ENCODE measurements at regions not wholly inside any gene's neighbourhood (a gene's known extent, or its start where the extent isn't known, plus 50 kb on each side); places are given as distances from the start of the nearest gene placed in this dataset.
"Not testable (repeated sequence)": the region's sequence is repeated elsewhere in the genome, so short reads cannot be mapped to it uniquely, and the experiment has no call there.

GRCh38 chr13:26883613-26884257 is 123.1 kb upstream of the GPR12 start:
- DNase-seq = no peak

GRCh38 chr13:26882731-26883130 is 122.1 kb upstream of the GPR12 start:
- no peak for DNase-seq

DNA sequence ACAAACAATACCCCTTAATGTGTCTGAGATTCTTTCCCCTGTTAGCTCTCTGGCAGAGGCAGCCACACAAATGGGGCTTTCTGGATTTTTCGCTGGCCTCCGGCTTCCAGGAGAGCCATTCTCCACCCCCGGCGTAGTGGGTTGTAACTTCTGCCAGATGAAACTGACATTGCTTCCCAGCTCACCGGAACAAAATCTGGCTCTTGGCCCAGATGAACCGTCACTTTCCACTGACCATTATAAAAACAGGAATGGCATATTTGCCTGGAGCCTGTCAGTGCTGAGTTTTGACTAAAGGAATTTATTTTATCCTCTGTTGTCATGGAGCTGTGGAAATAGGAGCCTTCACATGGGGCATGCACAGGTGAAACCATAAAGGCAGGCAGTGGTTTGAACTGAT is 120.6 kb upstream of the GPR12 start:
- no peak for DNase-seq

- no peak for DNase-seq
These were observed 120.1 kb upstream of the GPR12 start for GRCh38 chr13:26880735-26881134.

GRCh38 chr13:26878438-26878837 is 117.9 kb upstream of the GPR12 start:
- DNase-seq = no peak

DNA sequence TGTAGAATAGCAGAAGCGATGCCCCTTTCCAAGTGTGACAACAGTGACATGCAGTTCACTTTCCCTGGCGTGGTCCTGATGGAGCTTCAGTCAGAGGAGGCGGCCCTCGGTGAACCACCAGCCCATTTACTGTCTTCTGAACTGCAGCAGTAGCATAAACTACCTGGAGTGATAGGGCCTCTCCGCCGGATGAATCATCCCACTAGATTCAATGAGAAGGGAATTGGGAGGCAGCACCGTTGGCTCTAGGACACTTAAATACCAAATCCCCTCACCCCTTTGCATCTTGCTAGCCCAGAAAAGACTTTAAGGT is 112.8 kb upstream of the GPR12 start:
- no peak for DNase-seq

- DNase-seq = peak; percentile 72
These were observed 112.2 kb upstream of the GPR12 start for GRCh38 chr13:26872525-26873385.

DNA sequence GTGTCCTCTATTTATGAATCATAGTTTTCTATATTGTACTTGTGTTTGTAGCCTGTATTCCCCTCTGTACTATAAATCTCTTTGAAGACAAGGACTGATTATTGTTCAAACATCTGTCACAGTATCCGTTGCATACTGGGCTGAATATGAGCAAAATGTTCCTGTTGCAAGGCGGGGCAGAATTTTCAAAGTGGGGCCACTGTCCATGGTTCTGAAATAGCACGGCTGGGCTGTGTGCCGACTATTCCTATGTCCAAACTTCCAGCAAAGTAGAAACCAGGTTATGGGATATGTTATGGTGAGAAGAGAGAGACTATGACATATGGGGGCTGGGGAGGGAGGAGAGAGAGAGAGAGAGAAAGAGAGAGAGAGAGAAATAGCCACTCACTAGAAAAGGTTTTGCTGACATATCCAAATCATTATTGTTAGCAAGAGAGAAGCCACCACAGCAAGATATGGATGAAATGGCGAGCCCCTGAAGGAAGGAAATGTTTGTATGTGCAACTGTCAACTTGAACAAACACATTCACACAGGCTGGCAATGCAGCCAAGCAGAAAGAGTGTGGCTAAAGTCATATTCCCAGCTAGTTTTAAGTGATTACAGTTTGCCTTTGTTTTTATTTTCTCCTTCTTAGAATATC is 107.0 kb upstream of the GPR12 start:
- peak; percentile 24 for DNase-seq

- DNase-seq = no peak
These were observed 104.0 kb upstream of the GPR12 start for GRCh38 chr13:26864576-26864975.

DNA sequence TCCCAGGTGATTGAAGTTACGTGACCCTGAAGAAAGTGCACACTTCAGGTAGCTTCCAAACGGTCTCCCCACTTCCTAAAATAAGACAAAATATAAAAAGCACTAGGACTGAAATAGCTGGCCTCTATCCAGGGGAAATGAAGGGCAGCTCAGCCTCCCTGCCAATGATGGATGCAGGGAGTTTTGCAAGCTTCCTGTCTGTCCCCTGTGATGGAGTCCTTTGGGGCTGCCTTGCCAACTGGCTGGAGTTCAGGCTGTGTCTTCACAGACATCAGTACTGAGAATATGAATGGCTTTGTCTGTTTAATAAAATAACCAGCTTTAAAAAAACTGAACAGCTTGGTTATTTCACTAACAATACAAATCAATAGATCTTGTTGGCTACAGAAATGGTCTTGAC is 101.4 kb upstream of the GPR12 start:
- DNase-seq = no peak

DNA sequence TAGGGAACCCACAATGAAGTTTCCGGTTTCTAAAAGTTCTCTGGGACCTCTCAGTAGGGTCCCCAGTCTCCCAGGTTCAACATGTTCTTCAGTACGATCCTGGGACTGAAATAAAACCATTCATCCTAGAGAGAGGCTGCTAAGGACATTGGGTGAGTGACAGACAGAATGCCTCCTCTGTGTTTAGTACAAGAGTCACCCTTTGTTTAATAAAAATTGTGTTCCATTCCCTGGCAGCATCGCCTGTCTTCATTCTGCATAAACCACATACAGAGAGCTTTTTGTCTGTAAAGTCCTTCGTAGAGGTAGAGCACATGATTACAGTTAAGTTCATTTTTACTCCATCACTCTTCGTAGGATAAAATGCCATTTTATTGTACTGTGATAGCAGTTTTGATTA is 95.3 kb upstream of the GPR12 start:
- DNase-seq = no peak

DNA sequence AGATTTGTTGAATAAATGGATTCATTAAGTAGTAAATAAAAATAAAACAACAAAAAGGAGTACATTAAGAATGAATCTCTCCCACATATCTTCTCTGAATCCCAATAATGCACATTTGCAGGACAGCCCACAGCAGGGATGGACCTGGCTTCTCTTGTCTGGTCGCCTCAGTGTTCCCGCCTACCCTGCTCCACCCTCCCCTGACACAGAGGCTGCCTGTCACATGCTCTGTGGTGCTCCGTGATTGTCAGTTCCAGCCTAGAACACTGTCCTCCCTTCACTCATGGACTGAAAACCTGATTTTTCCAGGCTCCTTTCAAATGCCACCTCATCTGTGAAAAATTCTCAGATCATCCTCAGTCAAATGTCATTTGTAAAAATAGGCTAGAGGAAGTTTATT is 94.5 kb upstream of the GPR12 start:
- no peak for DNase-seq

DNA sequence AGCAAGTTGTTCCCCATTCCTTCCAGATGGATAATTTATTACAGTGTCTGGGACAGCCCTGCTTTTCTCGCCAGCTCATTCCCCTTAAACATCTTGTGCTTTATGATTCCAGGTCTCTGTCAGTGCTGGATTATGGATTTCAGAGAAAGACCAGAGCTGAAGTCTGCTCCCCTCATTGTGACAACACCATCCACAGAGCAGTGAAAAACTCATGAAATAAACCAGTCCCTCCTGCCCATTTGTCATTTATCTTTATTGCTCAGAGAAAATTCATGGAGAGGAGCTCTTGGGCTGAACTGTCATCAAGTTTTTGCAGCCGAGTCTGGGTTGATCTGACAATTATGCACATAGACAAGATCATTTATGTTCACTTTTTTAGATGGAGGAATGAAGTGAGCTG is 92.7 kb upstream of the GPR12 start:
- no peak for DNase-seq

- DNase-seq = no peak
These were observed 86.7 kb upstream of the GPR12 start for GRCh38 chr13:26847281-26847680.

- not testable (repeated sequence) for DNase-seq
These were observed 84.5 kb upstream of the GPR12 start for GRCh38 chr13:26845063-26845462.

GRCh38 chr13:26839682-26840081 is 79.1 kb upstream of the GPR12 start:
- no peak for DNase-seq

- DNase-seq = no peak
These were observed 78.2 kb upstream of the GPR12 start for GRCh38 chr13:26838821-26839220.

GRCh38 chr13:26837997-26838396 is 77.4 kb upstream of the GPR12 start:
- DNase-seq = no peak

DNA sequence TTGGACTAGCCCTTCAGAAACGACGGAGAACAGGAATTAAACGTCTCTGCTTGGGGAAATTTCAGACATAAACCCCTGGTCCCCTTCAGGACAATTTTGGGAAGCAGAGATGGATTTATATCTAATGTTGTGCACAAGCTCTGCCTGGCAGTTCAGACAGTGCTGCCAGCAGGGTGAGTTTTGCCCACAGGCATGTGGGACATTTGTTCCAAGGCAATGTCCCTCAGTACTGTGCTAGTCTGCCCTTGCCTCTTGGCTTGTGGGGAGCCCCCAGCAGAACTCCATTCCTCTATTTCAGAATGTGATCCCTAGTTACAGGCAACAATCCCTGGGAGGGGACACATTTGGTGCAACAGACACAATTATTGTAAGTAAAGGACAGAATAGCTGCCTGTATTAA is 76.5 kb upstream of the GPR12 start:
- DNase-seq = no peak

DNA sequence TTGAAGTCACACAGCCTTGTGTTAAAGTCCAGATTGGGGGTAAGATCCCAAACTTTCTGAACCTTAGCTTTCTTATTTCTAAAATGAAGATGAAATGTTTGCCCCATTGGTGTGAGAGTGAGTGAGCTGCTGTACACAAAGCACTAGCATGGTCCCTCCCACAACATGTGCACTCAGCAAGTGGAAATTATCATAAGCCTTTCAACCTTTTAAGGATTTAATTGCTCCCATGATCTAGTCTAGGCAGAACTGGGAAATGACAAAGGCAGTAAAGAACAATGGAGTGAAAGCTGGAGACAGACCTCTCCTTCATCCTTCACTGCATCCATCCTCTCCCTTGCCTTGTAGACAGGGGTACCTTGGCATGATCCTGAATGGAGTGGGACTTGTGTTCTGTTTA is 76.0 kb upstream of the GPR12 start:
- no peak for DNase-seq

GRCh38 chr13:26834646-26835045 is 74.1 kb upstream of the GPR12 start:
- no peak for DNase-seq

GRCh38 chr13:26831336-26831908 is 70.8 kb upstream of the GPR12 start:
- DNase-seq = no peak

DNA sequence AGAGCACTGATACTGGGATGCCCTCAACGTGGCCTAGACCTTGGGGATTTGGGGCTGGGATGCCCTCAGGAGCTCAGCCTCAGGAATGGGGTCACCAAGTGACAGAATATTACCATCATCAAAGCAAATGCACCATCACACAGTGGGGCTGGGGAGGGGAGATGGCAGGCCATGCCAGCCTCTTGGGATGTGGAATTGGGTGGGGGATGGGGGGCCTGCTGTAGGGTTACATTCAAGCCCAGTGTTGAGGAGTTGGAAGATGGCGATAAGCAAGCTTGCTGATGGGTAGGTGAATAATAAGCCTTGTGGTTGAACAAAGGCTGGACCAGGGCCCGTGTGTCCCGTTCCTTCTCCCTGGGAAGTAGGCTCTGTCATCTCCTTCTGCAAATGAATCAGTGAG is 69.1 kb upstream of the GPR12 start:
- no peak for DNase-seq

GRCh38 chr13:26824581-26824980 is 64.0 kb upstream of the GPR12 start:
- no peak for DNase-seq

Measured in stimulated activated CD4-positive, alpha-beta T cell treated with anti-CD3 and anti-CD28 coated beads, Interleukin-15, amount 100 ng/mL, for 24 hours (primary cell).